ENCODE measurements at regions not wholly inside any gene's neighbourhood (a gene's known extent, or its start where the extent isn't known, plus 50 kb on each side); places are given as distances from the start of the nearest gene placed in this dataset.

DNA sequence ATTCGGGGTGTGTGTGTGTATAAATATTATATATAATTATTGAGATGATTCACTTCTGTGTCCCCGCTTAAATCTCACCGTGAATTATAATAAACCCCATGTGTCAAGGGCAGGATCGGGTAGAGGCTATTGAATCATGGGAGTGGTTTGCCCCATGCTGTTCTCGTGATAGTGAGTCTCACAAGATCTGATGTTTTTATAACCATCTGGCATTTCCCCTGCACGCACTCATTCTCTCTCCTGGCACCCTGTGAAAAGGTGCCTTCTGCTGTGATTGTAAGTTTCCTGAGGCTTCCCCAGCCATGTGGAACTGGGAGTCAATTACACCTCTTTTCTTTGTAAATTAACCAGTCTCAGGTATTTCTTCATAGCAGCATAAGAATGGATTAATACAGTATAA is 851.4 kb upstream of the AGA start:
- dilution Hi-C loops (cut with HindIII; ENCODE audit: low sequenced_read_pairs, unreplicated experiment) = no loop called here

More for the DNA sequence above, 851.4 kb upstream of the AGA start:
- no peak overlapping the region for H2AK5ac ChIP-seq (ENCODE audit: low read depth, low read length)
- H3K9ac ChIP-seq (ENCODE audit: low read depth, low read length) = no peak overlapping the region
- no peak overlapping the region for H3K18ac ChIP-seq (ENCODE audit: low read depth, low read length)
- H2BK15ac ChIP-seq (ENCODE audit: low read depth, low read length) = no peak overlapping the region
- no peak overlapping the region for H2BK5ac ChIP-seq (ENCODE audit: low read depth, low read length, poor library complexity, severe bottlenecking)
- ATAC-seq (ENCODE audit: low read depth) = no peak
- H3K9me1 ChIP-seq (ENCODE audit: insufficient read depth, low read length) = no peaks in the 10 kb centered on the region
- H3K4me1 ChIP-seq (ENCODE audit: control insufficient read depth, insufficient read depth, low read length) = no peaks in the 10 kb centered on the region
- no peak overlapping the region for H3K4me2 ChIP-seq (ENCODE audit: low read depth, low read length)
- no peak overlapping the region for H2AK9ac ChIP-seq (replicated peaks; ENCODE audit: low read depth, low read length, poor library complexity)
- no peak overlapping the region for H4K91ac ChIP-seq (ENCODE audit: insufficient read depth, low read depth, low read length)
- DNase-seq = no peak
- H4K5ac ChIP-seq (ENCODE audit: low read depth, low read length) = no peak overlapping the region
- H4K8ac ChIP-seq (ENCODE audit: low read depth in 2 of 2, low read length in 2 of 2) = no peak overlapping the region
- H3K36me3 ChIP-seq (ENCODE audit: control insufficient read depth, insufficient read depth, low read length) = no peaks in the 10 kb centered on the region
- no peak overlapping the region for H3K14ac ChIP-seq (replicated peaks; ENCODE audit: low read depth, low read length)
- no peaks in the 10 kb centered on the region for H4K20me1 ChIP-seq (ENCODE audit: insufficient read depth, low read length)
- H2BK20ac ChIP-seq (ENCODE audit: low read depth, low read length) = no peak overlapping the region
- BruUV-seq (replicated peaks) = no TSS peak
- no peak overlapping the region for H3K23ac ChIP-seq (ENCODE audit: low read depth, low read length)
- no peak overlapping the region for H3K27ac ChIP-seq (ENCODE audit: insufficient read depth, low read length)
- no peak overlapping the region for H3K56ac ChIP-seq (ENCODE audit: extremely low read depth, insufficient read depth, low read length)
- no peak overlapping the region for H2BK120ac ChIP-seq (ENCODE audit: low read depth, low read length)
- no peaks in the 10 kb centered on the region for H3K79me1 ChIP-seq (ENCODE audit: low read depth in 1 of 2, low read length in 2 of 2)
- intact Hi-C loops (cut with micrococcal nuclease) = no loop called here
- in situ Hi-C loops (cut with MboI; ENCODE audit: low sequenced_read_pairs) = no loop called here
- no peak overlapping the region for H3K4ac ChIP-seq (ENCODE audit: low read depth, low read length)
- TF ChIP-seq MXI1 (IDR thresholded peaks at IDR 0.05; ENCODE audit: borderline replicate concordance, low read depth, low read length) = no peak
- TF ChIP-seq RFX5 (IDR thresholded peaks at IDR 0.05; ENCODE audit: low read depth, low read length) = no peak
- no peak for TF ChIP-seq FOS (IDR thresholded peaks at IDR 0.05; ENCODE audit: low read depth, low read length)
- no peak for TF ChIP-seq MAFK (IDR thresholded peaks at IDR 0.05; ENCODE audit: low read depth, low read length)
- no peak for TF ChIP-seq POLR2A (IDR thresholded peaks at IDR 0.05; ENCODE audit: low read depth, low read length)
- TF ChIP-seq CEBPB (IDR thresholded peaks at IDR 0.05; ENCODE audit: low read depth, low read length) = no peak
- TF ChIP-seq SMC3 (IDR thresholded peaks at IDR 0.05; ENCODE audit: low read depth, low read length) = no peak
- no peak for TF ChIP-seq BHLHE40 (IDR thresholded peaks at IDR 0.05; ENCODE audit: low read depth, low read length)
- TF ChIP-seq MAZ (IDR thresholded peaks at IDR 0.05; ENCODE audit: borderline replicate concordance, low read depth, low read length) = no peak
- TF ChIP-seq CTCF (conservative IDR thresholded peaks at IDR 0.05; ENCODE audit: low read depth, low read length) = no peak
- H3K4me3 ChIP-seq (ENCODE audit: insufficient read depth, low read depth, low read length) = no peak overlapping the region
- CTCF ChIA-PET = no interaction called here
- POLR2A ChIA-PET (ENCODE audit: unreplicated experiment) = no interaction called here
- WGBS, 2 experiments (ENCODE audit: extremely low coverage in 2 of 2, insufficient read length in 1 of 2) = no CpG with 5 or more reads among the region's 6 CpGs
- H2AFZ ChIP-seq (replicated peaks; ENCODE audit: low read length, poor library complexity) = no peak overlapping the region
- no peaks in the 10 kb centered on the region; the same call in 1 of the 2 replicates for H3K9me3 ChIP-seq (ENCODE audit: control insufficient read depth, insufficient read depth, low read length)
- H3K27me3 ChIP-seq (ENCODE audit: control insufficient read depth, insufficient read depth, low read length) = no peaks in the 10 kb centered on the region

Data from IMR-90 (cell line).